Activated T-helper 1 cell treated with anti-CD3 and anti-CD28 coated beads, Interleukin-2, amount 50 U/mL, for 16 hours (primary cell): ENCODE measurements at regions not wholly inside any gene's neighbourhood (a gene's known extent, or its start where the extent isn't known, plus 50 kb on each side); places are given as distances from the start of the nearest gene placed in this dataset.

Experiments
- DNase-seq, 2 donors: peaks; one replicate each; pipeline ENCODE4 v3.0.0-alpha.2; 2020; ENCODE audit warnings: low read depth in 1 of 2, low spot score in 1 of 2

DNA sequence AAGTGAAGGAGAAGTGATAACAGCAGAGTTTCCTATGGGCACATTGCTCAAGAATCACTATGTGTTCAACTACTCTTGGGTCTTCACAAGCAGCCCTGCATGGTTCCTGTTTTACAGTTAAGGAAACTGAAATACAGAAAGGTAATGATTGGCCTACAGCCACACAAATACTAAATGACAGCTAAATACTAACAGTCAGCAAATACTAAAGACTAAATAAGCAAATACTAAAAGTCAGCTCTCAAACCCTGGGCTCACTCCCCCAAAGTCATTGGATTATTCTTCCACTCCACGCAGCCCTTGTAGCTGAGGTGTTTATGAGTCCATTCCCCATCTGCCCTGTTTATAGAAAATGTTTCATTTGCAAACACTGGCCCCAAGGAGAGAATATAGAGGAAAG lies 372.7 kb upstream of the CDH11 start:
- DNase-seq, result no peak

GRCh38 chr16:65494080-65494479 lies 372.2 kb upstream of the CDH11 start:
- no peak for DNase-seq

GRCh38 chr16:65490286-65490685 lies 368.4 kb upstream of the CDH11 start:
- no peak for DNase-seq

GRCh38 chr16:65489531-65490023 lies 367.7 kb upstream of the CDH11 start:
- no peak for DNase-seq

DNA sequence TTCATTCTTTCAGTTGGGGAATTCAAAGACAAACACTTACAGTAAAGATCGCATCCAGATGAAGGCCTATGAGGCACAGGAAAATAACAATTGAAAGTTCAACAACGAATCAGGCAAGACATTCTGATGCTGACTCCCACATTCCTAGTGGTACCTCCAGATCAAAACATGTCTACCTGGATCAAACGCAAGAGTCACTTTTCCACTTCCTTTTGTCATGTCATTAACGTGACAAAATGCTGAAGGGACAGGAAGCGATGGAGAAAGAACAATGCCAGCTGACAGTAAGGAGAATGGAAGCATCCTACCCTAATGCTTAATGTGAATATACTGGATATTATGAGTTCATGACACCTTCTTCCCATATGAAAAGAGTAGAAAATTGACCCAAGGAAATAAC lies 365.4 kb upstream of the CDH11 start:
- no peak for DNase-seq

GRCh38 chr16:65481956-65482355 lies 360.1 kb upstream of the CDH11 start:
- DNase-seq, result no peak

DNA sequence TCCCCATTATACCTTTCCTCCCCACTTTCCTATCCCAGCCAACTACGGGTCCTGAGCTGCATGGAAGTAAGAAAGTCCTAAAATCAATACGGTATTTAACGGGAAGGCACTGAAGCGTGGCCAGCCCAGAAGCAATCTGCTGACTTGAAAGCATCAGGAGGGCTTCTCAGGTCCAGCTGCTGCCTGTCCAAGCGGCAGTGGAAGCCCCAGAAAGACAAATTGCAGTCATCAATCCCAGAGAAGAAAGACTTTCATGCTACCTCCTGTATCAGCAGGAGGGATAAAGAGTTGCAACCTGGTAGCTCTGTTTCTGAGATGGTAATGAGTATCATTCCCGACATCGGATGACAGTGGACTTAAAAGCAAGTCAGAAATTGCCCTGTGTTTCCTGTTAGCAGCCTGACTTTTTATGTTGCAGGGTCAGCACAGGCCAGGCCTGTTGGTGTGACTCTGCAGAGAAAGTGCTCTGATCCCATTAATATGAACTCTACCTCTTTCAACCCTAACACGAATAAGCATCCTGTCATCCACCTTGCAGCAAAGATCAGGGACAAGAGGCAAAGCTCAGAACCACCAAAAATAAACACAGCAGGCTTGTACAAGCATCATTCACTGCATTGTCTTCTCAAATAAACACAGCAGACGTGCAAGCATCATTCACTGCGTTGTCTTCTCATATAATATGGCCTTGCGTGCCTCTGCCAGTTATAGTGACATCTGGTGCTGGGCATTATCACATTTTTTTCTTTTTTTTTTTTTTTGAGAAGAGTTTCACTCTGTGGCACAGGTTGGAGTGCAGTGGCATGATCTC lies 358.6 kb upstream of the CDH11 start:
- no peak for DNase-seq

DNA sequence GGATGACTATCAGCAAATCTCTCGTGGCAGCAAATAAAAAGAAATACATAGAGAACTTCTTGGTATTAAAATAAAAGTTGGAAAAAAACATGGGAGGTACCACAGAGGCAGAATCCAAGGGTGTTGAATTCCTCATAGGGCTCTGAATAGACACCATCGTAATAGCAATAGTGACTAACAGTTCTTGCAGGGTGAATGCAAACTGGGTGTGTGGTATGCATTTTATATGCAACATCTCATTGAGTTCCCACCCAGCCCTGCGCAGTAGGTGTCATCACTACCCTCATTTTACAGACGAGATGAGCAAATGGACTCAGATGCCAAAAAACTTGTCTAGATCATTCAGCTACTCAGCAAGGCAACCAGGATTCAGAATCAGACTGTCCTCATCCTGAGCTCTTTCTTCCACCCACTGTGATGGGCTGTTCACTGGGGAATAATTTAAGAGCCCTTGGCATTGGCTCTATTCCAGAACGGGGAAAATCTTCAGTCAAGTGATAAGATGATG lies 354.6 kb upstream of the CDH11 start:
- no peak for DNase-seq

DNA sequence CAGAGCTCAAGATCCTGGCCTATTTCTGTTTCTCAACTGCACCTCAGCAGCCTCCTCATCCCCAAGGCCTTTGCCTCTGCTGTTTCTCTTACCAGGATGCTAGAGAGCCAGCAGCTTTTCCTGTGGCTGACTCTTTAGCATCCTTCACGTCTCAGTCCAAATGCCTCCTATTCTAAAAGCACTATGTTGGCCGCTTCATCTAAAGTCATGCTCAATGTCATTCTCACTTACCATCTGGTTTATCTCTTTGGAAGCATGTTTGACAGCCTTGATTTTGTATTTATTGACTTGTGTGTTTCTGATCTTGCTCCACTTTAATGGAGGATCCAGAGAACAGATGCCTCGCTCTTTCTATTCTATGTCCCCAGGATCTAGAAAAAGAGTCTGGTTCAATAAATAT lies 351.8 kb upstream of the CDH11 start:
- no peak for DNase-seq

DNA sequence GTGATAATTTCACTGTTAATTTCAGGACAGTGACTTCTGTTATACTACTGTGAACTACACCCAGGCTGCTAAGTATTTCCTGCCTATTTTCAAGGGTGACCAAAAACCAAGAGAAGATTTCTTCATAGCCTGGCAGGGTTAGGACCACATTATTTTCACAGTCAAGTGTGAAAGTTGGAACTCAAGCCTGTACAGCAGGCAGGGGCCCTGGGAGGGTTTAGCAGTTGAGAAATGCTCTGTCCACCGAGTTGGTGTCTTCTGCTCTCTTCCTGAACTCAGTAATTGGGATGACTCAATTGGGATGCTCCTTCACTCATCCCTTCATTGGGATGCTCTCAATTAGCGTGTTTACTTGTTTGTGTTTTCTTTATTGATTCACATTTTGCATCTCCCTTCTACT lies 347.3 kb upstream of the CDH11 start:
- DNase-seq, result no peak

GRCh38 chr16:65468133-65468532 lies 346.3 kb upstream of the CDH11 start:
- DNase-seq, result no peak

- no peak for DNase-seq
Observed at GRCh38 chr16:65463652-65464260, 341.9 kb upstream of the CDH11 start.

DNA sequence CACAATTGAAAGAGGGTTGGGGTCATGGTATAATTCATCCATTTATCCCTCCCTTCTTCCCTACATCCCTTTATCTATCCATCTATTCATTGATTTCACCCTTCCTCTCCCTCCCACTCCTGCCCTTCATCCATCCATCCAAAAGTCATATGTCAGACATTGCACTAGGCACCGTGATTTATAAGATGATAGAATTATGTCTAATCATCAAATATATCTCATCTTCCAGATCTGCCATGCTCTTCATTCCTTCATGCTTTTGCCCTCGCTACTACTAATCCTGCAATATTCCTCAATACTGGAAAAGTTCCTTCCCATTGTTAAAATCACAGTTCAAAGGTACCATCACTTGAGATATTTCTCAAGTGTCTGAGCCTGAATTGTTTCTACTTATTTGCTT lies 335.2 kb upstream of the CDH11 start:
- no peak for DNase-seq

- DNase-seq, result no peak
Observed at GRCh38 chr16:65455761-65456160, 333.9 kb upstream of the CDH11 start.

DNA sequence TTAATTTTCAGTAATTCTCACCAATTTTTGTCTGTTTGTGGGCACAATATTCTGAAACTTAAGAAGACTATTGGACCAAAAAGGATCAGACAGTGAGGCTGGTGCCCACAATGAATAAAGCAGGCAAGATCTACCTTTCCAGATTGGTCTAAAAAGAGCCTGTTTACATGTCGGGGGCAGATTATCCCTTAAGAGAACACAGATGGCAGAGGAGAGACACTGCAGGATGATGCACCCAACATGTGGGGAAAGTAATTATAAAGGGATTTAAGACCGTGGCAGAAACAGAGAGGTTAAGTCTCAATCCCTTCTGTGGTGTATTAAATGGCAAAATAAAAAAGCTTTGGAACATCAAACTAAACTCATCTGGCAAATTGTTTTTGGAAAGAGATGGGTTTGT lies 331.8 kb upstream of the CDH11 start:
- no peak for DNase-seq

DNA sequence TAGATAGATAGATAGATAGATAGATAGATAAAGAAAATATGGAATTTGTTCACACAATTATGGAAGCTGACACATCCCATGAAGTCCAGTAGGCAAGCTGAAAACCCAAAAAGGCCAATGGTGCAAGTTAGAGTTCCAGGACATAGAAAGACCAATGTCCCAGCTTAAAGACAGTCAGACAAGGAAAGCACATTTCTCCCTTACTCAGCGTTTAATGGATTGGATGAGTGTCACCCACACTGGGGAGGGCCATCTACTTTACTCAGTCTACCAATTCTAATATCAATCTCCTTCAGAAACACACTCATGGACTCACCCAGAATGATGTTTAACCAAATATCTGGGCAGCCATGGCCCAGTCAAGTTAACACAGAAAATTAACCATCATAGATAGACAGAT lies 327.7 kb upstream of the CDH11 start:
- DNase-seq, result no peak

GRCh38 chr16:65446427-65446826 lies 324.6 kb upstream of the CDH11 start:
- DNase-seq, result no peak

- no peak for DNase-seq
Observed at GRCh38 chr16:65445313-65446260, 323.7 kb upstream of the CDH11 start.

- no peak for DNase-seq
Observed at GRCh38 chr16:65441501-65441900, 319.6 kb upstream of the CDH11 start.

- DNase-seq, result no peak
Observed at GRCh38 chr16:65429504-65430181, 307.8 kb upstream of the CDH11 start.

GRCh38 chr16:65426484-65426883 lies 304.6 kb upstream of the CDH11 start:
- DNase-seq, result no peak
